ENCODE measurements at regions not wholly inside any gene's neighbourhood (a gene's known extent, or its start where the extent isn't known, plus 50 kb on each side); places are given as distances from the start of the nearest gene placed in this dataset.

GRCh38 chr9:113818391-113818790 lies 57.7 kb upstream of the ZNF618 start:
- DNase-seq (ENCODE audit: low read depth in 2 of 2) = no peak

GRCh38 chr9:113822315-113822714 lies 53.8 kb upstream of the ZNF618 start:
- DNase-seq (ENCODE audit: low read depth in 2 of 2) = no peak

GRCh38 chr9:113823421-113823820 lies 52.7 kb upstream of the ZNF618 start:
- no peak for DNase-seq (ENCODE audit: low read depth in 2 of 2)

Data from stimulated activated CD8-positive, alpha-beta memory T cell treated with anti-CD3 and anti-CD28 coated beads, Interleukin-2, amount 100 ng/mL, for 1 hour (primary cell).